ENCODE measurements at regions not wholly inside any gene's neighbourhood (a gene's known extent, or its start where the extent isn't known, plus 50 kb on each side); places are given as distances from the start of the nearest gene placed in this dataset.
A peak's percentile ranks its signal among the peaks of the same experiment; 100 is the strongest.

GRCh38 chr3:157610876-157611535 lies 107.8 kb upstream of the VEPH1 start:
- H3K27me3 Mint-ChIP-seq, result peaks cover 0 to 14% (median 7%) of the 10 kb centered on the region in 5 donors
- peaks cover 0 to 12% (median 4%) of the 10 kb centered on the region in 4 donors for H3K4me1 Mint-ChIP-seq
- H3K36me3 Mint-ChIP-seq, result no peaks in the 10 kb centered on the region
- no peak overlapping the region for H3K4me3 Mint-ChIP-seq
- no peak for DNase-seq
- peak overlapping the region in 1 of 10 donors; percentile 51 for H3K27ac Mint-ChIP-seq
- H3K9me3 Mint-ChIP-seq, result no peaks in the 10 kb centered on the region
- POLR2A ChIA-PET, result no interaction called here
- no peak for ATAC-seq

GRCh38 chr3:157607826-157608405 lies 104.7 kb upstream of the VEPH1 start:
- Mint-ChIP-seq H3K4me3 (no peak overlapping the region), H3K4me1 (peaks cover 0 to 12% (median 4%) of the 10 kb centered on the region in 4 donors), H3K36me3 (no peaks in the 10 kb centered on the region), H3K27ac (no peak overlapping the region), H3K27me3 (peaks cover 0 to 21% (median 8%) of the 10 kb centered on the region in 5 donors), H3K9me3 (no peaks in the 10 kb centered on the region)
- POLR2A ChIA-PET, result no interaction called here
- ATAC-seq (no peak), DNase-seq (no peak)

DNA sequence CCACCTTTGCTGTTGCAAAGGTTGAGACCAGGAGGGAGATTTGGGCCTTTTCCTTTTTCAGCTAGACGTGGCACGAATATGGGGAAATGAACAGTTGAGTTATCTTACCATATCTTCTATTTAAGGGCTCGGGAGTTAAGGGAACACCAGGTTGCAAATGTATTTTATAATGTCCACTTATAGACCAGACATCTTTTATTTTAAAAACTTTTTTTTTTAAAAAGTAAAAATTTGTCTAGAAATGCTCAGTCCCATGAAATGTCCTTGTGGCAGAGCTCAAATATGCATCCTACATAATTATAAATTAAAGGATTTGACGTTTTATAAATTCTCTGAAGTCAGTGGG lies 103.6 kb upstream of the VEPH1 start:
- ATAC-seq (no peak), DNase-seq (no peak)
- Mint-ChIP-seq H3K36me3 (no peaks in the 10 kb centered on the region), H3K27me3 (peaks cover 0 to 21% (median 10%) of the 10 kb centered on the region in 5 donors), H3K27ac (peak overlapping the region in 2 of 10 donors; percentile 63 to 78), H3K4me3 (peak overlapping the region in 4 of 10 donors; percentile 31 to 57 (median 50)), H3K9me3 (no peaks in the 10 kb centered on the region), H3K4me1 (peaks cover 0 to 12% (median 4%) of the 10 kb centered on the region in 4 donors)
- POLR2A ChIA-PET, result no interaction called here

DNA sequence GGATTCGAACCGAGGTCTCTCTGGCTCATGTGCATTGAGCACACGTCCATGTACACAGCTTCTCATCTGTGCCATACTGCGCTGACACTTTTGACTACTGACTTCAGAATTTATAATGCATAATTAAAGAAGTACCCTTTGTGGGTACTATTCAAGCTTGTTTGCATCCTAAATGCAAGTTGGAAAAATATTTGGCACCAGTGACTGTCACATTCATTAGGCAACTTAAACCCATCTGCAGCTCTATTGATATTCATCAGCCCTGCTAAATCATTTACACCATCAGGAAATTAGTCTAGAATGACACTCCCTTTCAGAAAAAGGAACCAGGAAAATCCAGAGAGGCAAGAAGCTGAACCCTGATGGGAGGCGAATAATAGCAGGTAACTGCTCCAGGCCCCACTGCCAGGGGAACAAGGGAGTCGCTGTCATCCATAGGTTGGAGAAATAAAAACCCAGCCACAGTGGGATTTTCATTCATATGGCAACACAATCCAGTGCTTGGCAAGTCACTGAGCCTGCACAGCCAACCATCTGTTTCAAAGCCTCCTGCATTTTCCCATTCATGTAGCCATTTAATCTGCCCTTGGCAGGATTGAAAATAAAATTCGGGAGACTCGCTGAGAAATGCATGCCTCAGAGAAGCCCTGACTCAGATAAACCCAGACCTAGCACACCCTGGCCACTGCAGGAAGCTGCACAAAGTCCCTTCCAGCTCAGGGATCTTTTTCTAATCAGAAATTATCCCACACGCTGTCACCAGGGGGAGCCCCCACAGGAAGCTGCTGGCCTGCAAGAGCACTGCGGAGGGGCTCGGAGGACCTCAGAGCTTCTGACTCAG lies 103.0 kb upstream of the VEPH1 start:
- Mint-ChIP-seq H3K4me3 (peak overlapping the region in 4 of 10 donors; percentile 31 to 57 (median 50)), H3K27me3 (peaks cover 0 to 20% (median 10%) of the 10 kb centered on the region in 5 donors), H3K27ac (peak overlapping the region in 2 of 10 donors; percentile 63 to 78), H3K4me1 (peaks cover 0 to 12% (median 4%) of the 10 kb centered on the region in 4 donors), H3K9me3 (no peaks in the 10 kb centered on the region), H3K36me3 (no peaks in the 10 kb centered on the region)
- POLR2A ChIA-PET, result no interaction called here
- peak; percentile 17 to 72 (median 42) for DNase-seq
- ATAC-seq, result peak; percentile 80 to 81

- ATAC-seq (no peak), DNase-seq (no peak)
- no peak overlapping the region for H3K4me3 Mint-ChIP-seq
- peaks cover 0 to 12% (median 4%) of the 10 kb centered on the region in 4 donors for H3K4me1 Mint-ChIP-seq
- no peaks in the 10 kb centered on the region for H3K9me3 Mint-ChIP-seq
- no peak overlapping the region for H3K27ac Mint-ChIP-seq
- POLR2A ChIA-PET, result no interaction called here
- H3K27me3 Mint-ChIP-seq, result peaks cover 0 to 15% (median 10%) of the 10 kb centered on the region in 5 donors
- H3K36me3 Mint-ChIP-seq, result no peaks in the 10 kb centered on the region
These were observed 102.1 kb upstream of the VEPH1 start for GRCh38 chr3:157605356-157605755.

DNA sequence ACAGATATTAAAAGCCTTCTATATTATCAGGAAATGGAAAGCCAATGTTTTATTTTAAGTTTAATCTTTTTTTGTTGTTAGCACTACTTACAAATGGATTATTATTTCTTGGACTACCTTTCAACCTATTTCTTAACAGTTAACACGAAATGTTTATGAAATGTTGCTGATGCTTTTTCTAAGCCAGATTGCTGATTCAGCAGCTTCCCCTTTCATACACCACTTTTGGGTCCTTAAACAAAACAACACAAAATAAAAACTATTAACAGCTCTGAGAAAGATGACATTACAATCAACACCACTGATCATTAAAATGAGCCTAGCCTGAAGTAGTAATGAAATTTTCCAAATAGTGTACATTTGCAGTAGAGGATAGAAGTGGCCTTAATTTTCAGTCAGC lies 99.2 kb upstream of the VEPH1 start:
- Mint-ChIP-seq H3K27ac (no peak overlapping the region), H3K36me3 (no peaks in the 10 kb centered on the region), H3K4me3 (no peak overlapping the region), H3K9me3 (no peaks in the 10 kb centered on the region), H3K4me1 (peaks cover 0 to 4% (median 3%) of the 10 kb centered on the region in 4 donors), H3K27me3 (peaks cover 3 to 12% (median 10%) of the 10 kb centered on the region in 5 donors)
- ATAC-seq, result no peak
- POLR2A ChIA-PET, result no interaction called here
- DNase-seq, result no peak

- no peak for ATAC-seq
- POLR2A ChIA-PET, result no interaction called here
- no peak for DNase-seq
- no peaks in the 10 kb centered on the region for H3K4me1 Mint-ChIP-seq
- no peaks in the 10 kb centered on the region for H3K9me3 Mint-ChIP-seq
- H3K27me3 Mint-ChIP-seq, result peaks cover 2 to 38% (median 7%) of the 10 kb centered on the region in 5 donors
- H3K4me3 Mint-ChIP-seq, result no peak overlapping the region
- no peaks in the 10 kb centered on the region for H3K36me3 Mint-ChIP-seq
- H3K27ac Mint-ChIP-seq, result no peak overlapping the region
These were observed 92.0 kb upstream of the VEPH1 start for GRCh38 chr3:157595259-157595658.

- POLR2A ChIA-PET, result no interaction called here
- DNase-seq, result no peak
- Mint-ChIP-seq H3K36me3 (no peaks in the 10 kb centered on the region), H3K9me3 (no peaks in the 10 kb centered on the region), H3K4me1 (no peaks in the 10 kb centered on the region), H3K27me3 (peaks cover 2 to 38% (median 7%) of the 10 kb centered on the region in 5 donors), H3K4me3 (no peak overlapping the region), H3K27ac (no peak overlapping the region)
- no peak for ATAC-seq
These were observed 91.2 kb upstream of the VEPH1 start for GRCh38 chr3:157594413-157594812.

DNA sequence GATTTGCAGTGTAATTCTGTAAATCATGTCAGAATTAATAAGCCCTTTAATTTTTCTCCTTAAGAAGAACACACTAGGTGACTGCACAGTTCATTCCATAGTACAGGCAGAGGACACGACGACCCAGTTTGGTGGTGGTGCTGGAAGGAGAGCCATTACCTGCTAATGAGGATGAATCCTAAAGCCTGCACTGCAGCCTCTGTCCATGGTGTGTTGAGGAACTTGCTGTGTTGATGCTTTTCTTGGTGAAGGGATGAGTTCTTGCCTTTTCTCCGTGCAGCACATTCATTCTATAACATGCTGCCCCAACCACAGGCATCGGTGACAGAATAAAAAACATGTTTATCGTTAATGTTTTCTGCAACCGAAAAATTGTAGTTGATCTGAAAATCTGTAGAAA lies 89.6 kb upstream of the VEPH1 start:
- no peak for DNase-seq
- POLR2A ChIA-PET, result no interaction called here
- no peaks in the 10 kb centered on the region for H3K4me1 Mint-ChIP-seq
- ATAC-seq, result no peak
- no peaks in the 10 kb centered on the region for H3K9me3 Mint-ChIP-seq
- H3K27me3 Mint-ChIP-seq, result peaks cover 2 to 30% (median 6%) of the 10 kb centered on the region in 5 donors
- H3K27ac Mint-ChIP-seq, result no peak overlapping the region
- no peak overlapping the region for H3K4me3 Mint-ChIP-seq
- no peaks in the 10 kb centered on the region for H3K36me3 Mint-ChIP-seq

DNA sequence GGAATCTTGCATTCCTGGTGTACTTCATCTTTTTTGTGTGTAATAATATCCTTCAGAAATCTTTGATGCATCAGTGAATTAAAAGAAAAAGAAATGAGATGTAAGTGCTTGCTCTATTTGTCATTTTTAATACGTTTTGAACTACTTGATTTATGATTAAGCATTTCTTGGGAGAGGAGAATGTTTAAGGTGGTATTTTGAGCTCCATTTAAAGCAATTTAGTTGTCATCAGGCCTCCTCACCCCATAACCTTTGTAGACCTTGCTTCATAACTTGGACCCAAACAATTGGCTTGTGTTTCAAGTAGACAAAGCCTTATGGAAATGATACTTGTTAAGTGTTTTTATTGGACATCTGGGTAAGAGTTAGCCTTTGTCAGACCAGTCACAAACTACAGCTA lies 87.1 kb upstream of the VEPH1 start:
- no peaks in the 10 kb centered on the region for H3K9me3 Mint-ChIP-seq
- H3K36me3 Mint-ChIP-seq, result no peaks in the 10 kb centered on the region
- DNase-seq (no peak), ATAC-seq (no peak)
- H3K27me3 Mint-ChIP-seq, result peaks cover 0 to 20% (median 8%) of the 10 kb centered on the region in 5 donors
- POLR2A ChIA-PET, result no interaction called here
- no peaks in the 10 kb centered on the region for H3K4me1 Mint-ChIP-seq
- H3K4me3 Mint-ChIP-seq, result no peak overlapping the region
- H3K27ac Mint-ChIP-seq, result no peak overlapping the region

GRCh38 chr3:157589211-157589610 lies 86.0 kb upstream of the VEPH1 start:
- no peaks in the 10 kb centered on the region for H3K36me3 Mint-ChIP-seq
- ATAC-seq (no peak), DNase-seq (no peak)
- H3K27ac Mint-ChIP-seq, result no peak overlapping the region
- H3K27me3 Mint-ChIP-seq, result peaks cover 2 to 12% (median 8%) of the 10 kb centered on the region in 5 donors
- H3K4me3 Mint-ChIP-seq, result no peak overlapping the region
- peaks cover 0 to 1% (median 0%) of the 10 kb centered on the region in 9 donors for H3K9me3 Mint-ChIP-seq
- POLR2A ChIA-PET, result no interaction called here
- no peaks in the 10 kb centered on the region for H3K4me1 Mint-ChIP-seq

- Mint-ChIP-seq H3K36me3 (no peaks in the 10 kb centered on the region), H3K9me3 (peaks cover 0 to 1% (median 0%) of the 10 kb centered on the region in 9 donors), H3K27ac (peak overlapping the region in 1 of 10 donors; percentile 40), H3K4me1 (no peaks in the 10 kb centered on the region), H3K27me3 (peaks cover 2 to 12% (median 8%) of the 10 kb centered on the region in 5 donors), H3K4me3 (no peak overlapping the region)
- POLR2A ChIA-PET, result no interaction called here
- DNase-seq (no peak), ATAC-seq (no peak)
These were observed 85.3 kb upstream of the VEPH1 start for GRCh38 chr3:157588386-157589060.

DNA sequence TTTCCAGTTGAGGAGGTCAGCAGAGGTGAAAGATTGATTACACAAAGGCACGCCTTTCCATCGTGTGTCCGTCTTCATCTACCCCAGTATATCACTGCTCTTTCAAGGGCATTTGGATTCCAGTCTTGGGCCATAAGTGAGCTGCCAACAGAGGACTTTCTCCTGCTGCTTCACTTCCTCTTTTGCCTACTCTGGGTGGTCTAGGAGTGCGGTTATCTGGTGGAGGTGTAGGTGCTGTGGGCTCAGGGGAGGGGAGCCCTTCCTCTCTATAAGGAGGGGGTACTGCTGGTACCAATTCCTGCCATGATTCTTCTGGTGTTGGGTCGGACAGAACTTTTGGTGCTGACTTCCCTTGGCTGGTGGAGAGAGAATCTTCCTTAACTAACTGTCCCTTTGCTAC lies 83.1 kb upstream of the VEPH1 start:
- no peaks in the 10 kb centered on the region for H3K4me1 Mint-ChIP-seq
- H3K27me3 Mint-ChIP-seq, result peaks cover 2 to 12% (median 8%) of the 10 kb centered on the region in 5 donors
- ATAC-seq, result no peak
- no peaks in the 10 kb centered on the region for H3K36me3 Mint-ChIP-seq
- peaks cover 0 to 1% (median 0%) of the 10 kb centered on the region in 9 donors for H3K9me3 Mint-ChIP-seq
- no peak overlapping the region for H3K4me3 Mint-ChIP-seq
- H3K27ac Mint-ChIP-seq, result no peak overlapping the region
- DNase-seq, result no peak
- POLR2A ChIA-PET, result no interaction called here
